ENCODE measurements at regions not wholly inside any gene's neighbourhood (a gene's known extent, or its start where the extent isn't known, plus 50 kb on each side); places are given as distances from the start of the nearest gene placed in this dataset.

DNA sequence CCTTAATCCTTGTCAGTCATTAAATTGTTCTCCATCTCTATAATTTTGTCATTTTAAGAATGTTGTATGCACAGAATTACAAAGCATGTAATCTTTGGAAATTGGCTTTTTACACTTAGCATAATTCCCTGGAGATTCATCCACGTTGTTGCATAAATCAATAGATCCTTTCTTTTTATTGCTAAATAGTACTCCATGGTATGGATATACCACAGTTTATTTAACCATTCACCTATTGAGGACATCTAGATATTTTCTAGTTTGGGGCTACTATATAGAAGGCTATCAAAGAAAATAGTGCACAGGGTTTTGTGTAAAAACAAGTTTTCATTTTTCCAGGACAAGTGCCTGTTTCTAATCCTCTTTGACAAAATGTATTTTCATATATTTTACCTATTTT is 523.6 kb upstream of the KLF12 start:
- no peaks in the 10 kb centered on the region for H4K20me1 ChIP-seq (ENCODE audit: insufficient read depth)
- POLR2A ChIA-PET: no interaction called here
- no peaks in the 10 kb centered on the region for H3K27me3 ChIP-seq (ENCODE audit: insufficient read depth)
- TF ChIP-seq FOSL2 (IDR thresholded peaks at IDR 0.05; ENCODE audit: borderline replicate concordance, low read depth) (no peak), NRF1 (IDR thresholded peaks at IDR 0.05; ENCODE audit: low read depth, low read length) (no peak), JUND (IDR thresholded peaks at IDR 0.05) (no peak), RFX5 (IDR thresholded peaks at IDR 0.05; ENCODE audit: low read length) (no peak), GABPA (IDR thresholded peaks at IDR 0.05; ENCODE audit: low read depth) (no peak), TEAD4 (IDR thresholded peaks at IDR 0.05; ENCODE audit: borderline replicate concordance, insufficient read depth) (no peak), FOXJ3 (CRISPR knock-in tag; IDR thresholded peaks at IDR 0.05) (no peak), RXRA (IDR thresholded peaks at IDR 0.05; ENCODE audit: borderline replicate concordance, low read depth) (no peak), ELF1 (IDR thresholded peaks at IDR 0.05) (no peak), NFIC (IDR thresholded peaks at IDR 0.05; ENCODE audit: borderline replicate concordance) (no peak), CHD2 (IDR thresholded peaks at IDR 0.05; ENCODE audit: low read length, partially characterized antibody) (no peak), TAF1 (IDR thresholded peaks at IDR 0.05; ENCODE audit: borderline replicate concordance, low read depth, low read length) (no peak), EZH2phosphoT487 (IDR thresholded peaks at IDR 0.05; ENCODE audit: borderline replicate concordance, low read depth) (no peak), MEF2A (IDR thresholded peaks at IDR 0.05; ENCODE audit: borderline replicate concordance, low read depth) (no peak), USF1 (IDR thresholded peaks at IDR 0.05; ENCODE audit: borderline replicate concordance, low read depth) (no peak), YY1 (IDR thresholded peaks at IDR 0.05; ENCODE audit: low read depth) (no peak)
- no peaks in the 10 kb centered on the region; a peak in 2 of 4 replicates for H3K4me1 ChIP-seq (ENCODE audit: control insufficient read depth in 1 of 2, insufficient read depth in 2 of 2, low read depth in 1 of 2, low read length in 1 of 2)
- H2AFZ ChIP-seq (ENCODE audit: low read depth): no peak overlapping the region
- H3K4me2 ChIP-seq: no peak overlapping the region
- H3K9ac ChIP-seq: no peak overlapping the region
- no peaks in the 10 kb centered on the region for H3F3A ChIP-seq (replicated peaks; ENCODE audit: insufficient read depth)
- DNase-seq: no peak
- no peak overlapping the region for H3K27ac ChIP-seq (ENCODE audit: low read depth in 2 of 2, low read length in 1 of 2)
- no peak overlapping the region for H3K4me3 ChIP-seq (ENCODE audit: low read depth in 2 of 2, low read length in 1 of 2)
- no peaks in the 10 kb centered on the region for H3K9me2 ChIP-seq
- H3K9me3 ChIP-seq: no peaks in the 10 kb centered on the region; the same call in 1 of the 2 replicates
- CTCF ChIA-PET: no interaction called here
- H3K79me2 ChIP-seq (ENCODE audit: insufficient read depth): no peaks in the 10 kb centered on the region
- WGBS (ENCODE audit: low lambda C conversion rate): 16% methylated on average over 1 of the region's 1 CpG
- no peaks in the 10 kb centered on the region for H3K36me3 ChIP-seq (replicated peaks in 1 of 2; ENCODE audit: control insufficient read depth in 1 of 2, insufficient read depth in 2 of 2, low read length in 1 of 2)

- Histone ChIP-seq H3K9ac (no peak overlapping the region), H3K36me3 (replicated peaks in 1 of 2; ENCODE audit: control insufficient read depth in 1 of 2, insufficient read depth in 2 of 2, low read length in 1 of 2) (no peaks in the 10 kb centered on the region), H3K27me3 (ENCODE audit: insufficient read depth) (no peaks in the 10 kb centered on the region), H2AFZ (ENCODE audit: low read depth) (no peak overlapping the region), H3K4me3 (ENCODE audit: low read depth in 2 of 2, low read length in 1 of 2) (no peak overlapping the region), H4K20me1 (ENCODE audit: insufficient read depth) (no peaks in the 10 kb centered on the region), H3K9me2 (no peaks in the 10 kb centered on the region), H3K4me2 (no peak overlapping the region), H3K4me1 (ENCODE audit: control insufficient read depth in 1 of 2, insufficient read depth in 2 of 2, low read depth in 1 of 2, low read length in 1 of 2) (peaks cover 0 to under 1% of the 10 kb centered on the region in 2 experiments; a peak in 1 of 4 replicates), H3F3A (replicated peaks; ENCODE audit: insufficient read depth) (no peaks in the 10 kb centered on the region), H3K9me3 (no peaks in the 10 kb centered on the region; the same call in 1 of the 2 replicates), H3K27ac (ENCODE audit: low read depth in 2 of 2, low read length in 1 of 2) (no peak overlapping the region), H3K79me2 (ENCODE audit: insufficient read depth) (no peaks in the 10 kb centered on the region)
- CTCF ChIA-PET: no interaction called here
- POLR2A ChIA-PET: no interaction called here
- no peak for DNase-seq
- TF ChIP-seq TAF1 (IDR thresholded peaks at IDR 0.05; ENCODE audit: borderline replicate concordance, low read depth, low read length) (no peak), YY1 (IDR thresholded peaks at IDR 0.05; ENCODE audit: low read depth) (no peak), MAX (IDR thresholded peaks at IDR 0.05; ENCODE audit: low read depth) (no peak), RFX5 (IDR thresholded peaks at IDR 0.05; ENCODE audit: low read length) (no peak), CTCF (IDR thresholded peaks at IDR 0.05) (no peak), ELF1 (IDR thresholded peaks at IDR 0.05) (no peak), NRF1 (IDR thresholded peaks at IDR 0.05; ENCODE audit: low read depth, low read length) (no peak)
- TF ChIP-seq, protein P1, sequence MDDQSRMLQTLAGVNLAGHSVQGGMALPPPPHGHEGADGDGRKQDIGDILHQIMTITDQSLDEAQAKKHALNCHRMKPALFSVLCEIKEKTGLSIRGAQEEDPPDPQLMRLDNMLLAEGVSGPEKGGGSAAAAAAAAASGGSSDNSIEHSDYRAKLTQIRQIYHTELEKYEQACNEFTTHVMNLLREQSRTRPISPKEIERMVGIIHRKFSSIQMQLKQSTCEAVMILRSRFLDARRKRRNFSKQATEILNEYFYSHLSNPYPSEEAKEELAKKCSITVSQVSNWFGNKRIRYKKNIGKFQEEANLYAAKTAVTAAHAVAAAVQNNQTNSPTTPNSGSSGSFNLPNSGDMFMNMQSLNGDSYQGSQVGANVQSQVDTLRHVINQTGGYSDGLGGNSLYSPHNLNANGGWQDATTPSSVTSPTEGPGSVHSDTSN (IDR thresholded peaks at IDR 0.05): no peak
- 12% methylated on average over 1 of the region's 1 CpG for WGBS (ENCODE audit: low lambda C conversion rate)
Observed at GRCh38 chr13:74651121-74651520, 516.9 kb upstream of the KLF12 start.
